ENCODE measurements at regions not wholly inside any gene's neighbourhood (a gene's known extent, or its start where the extent isn't known, plus 50 kb on each side); places are given as distances from the start of the nearest gene placed in this dataset.

DNA sequence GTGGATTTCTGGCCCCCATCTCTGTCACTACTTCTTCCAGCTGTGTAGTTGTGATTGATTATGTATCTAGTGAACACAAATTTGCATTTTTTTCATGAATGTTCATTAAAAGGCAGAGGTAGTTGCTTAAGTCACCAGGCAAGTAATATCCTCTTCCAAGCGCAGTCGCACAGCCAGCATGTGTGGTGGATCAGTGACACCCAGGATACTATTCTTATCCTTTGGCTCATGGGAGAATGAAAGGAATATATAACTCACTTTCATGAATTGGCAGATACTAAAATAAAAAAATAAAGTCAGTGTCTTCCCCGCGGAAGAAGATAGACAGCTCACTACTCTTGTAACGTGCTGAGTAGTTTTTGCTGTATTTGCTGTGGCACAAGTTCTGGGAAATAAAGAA, 387.8 kb downstream of the CDH7 start:
- TF ChIP-seq, protein P1, sequence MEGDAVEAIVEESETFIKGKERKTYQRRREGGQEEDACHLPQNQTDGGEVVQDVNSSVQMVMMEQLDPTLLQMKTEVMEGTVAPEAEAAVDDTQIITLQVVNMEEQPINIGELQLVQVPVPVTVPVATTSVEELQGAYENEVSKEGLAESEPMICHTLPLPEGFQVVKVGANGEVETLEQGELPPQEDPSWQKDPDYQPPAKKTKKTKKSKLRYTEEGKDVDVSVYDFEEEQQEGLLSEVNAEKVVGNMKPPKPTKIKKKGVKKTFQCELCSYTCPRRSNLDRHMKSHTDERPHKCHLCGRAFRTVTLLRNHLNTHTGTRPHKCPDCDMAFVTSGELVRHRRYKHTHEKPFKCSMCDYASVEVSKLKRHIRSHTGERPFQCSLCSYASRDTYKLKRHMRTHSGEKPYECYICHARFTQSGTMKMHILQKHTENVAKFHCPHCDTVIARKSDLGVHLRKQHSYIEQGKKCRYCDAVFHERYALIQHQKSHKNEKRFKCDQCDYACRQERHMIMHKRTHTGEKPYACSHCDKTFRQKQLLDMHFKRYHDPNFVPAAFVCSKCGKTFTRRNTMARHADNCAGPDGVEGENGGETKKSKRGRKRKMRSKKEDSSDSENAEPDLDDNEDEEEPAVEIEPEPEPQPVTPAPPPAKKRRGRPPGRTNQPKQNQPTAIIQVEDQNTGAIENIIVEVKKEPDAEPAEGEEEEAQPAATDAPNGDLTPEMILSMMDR (IDR thresholded peaks at IDR 0.05; ENCODE audit: low read depth, low read length) = no peak
- TF ChIP-seq EZH2phosphoT487 (IDR thresholded peaks at IDR 0.05; ENCODE audit: low read depth) = no peak

Measured in OCI-LY3 (cell line).